Retinal pigment epithelial cell (primary cell): ENCODE measurements at regions not wholly inside any gene's neighbourhood (a gene's known extent, or its start where the extent isn't known, plus 50 kb on each side); places are given as distances from the start of the nearest gene placed in this dataset.

ENCODE experiments used
- DNase-seq: peaks from one replicate; pipeline ENCODE4 v3.0.0-alpha.2; 2010; ENCODE audit warnings: low read depth
- H3K4me3 ChIP-seq: 2 replicates; pipeline ENCODE4 v1.5.1; 2011; ENCODE audit warnings: mild to moderate bottlenecking, low read length, control low read depth, moderate library complexity
- TF ChIP-seq, protein P1 (sequence below): conservative IDR thresholded peaks from 2 replicates; pipeline ENCODE4 v1.5.1; 2011; ENCODE audit warnings: low read depth, low read length, control low read depth, inconsistent platforms

DNA sequence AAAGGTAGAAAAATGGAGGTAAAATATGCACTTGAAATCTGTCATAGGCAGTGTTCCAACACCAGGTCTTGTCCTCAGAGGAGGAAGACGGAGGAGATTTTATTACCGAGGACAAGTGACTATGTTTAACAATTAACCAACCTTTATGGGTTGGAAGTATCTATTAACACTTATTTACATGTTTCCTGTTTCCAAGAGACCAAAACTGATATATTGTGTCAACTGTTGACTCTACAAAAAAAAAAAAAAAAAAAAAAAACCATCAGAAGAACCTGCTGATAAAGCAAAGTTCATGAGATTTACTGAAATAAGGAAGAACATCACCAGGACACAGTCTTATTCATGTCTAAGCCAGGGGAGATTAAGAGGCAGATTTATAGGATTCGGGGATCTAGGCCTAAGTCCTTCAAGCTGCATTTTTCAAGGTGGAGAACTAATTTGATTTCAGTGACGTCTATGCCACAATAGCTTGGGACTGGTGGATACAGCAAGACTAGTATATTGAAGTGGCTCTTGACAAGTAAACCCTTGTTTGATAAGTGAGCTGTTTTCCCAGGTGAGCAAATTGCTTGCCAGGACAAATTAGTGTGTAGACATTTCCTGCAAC, 126.6 kb upstream of the NAA20 start:
- DNase-seq: no peak
- TF ChIP-seq, protein P1, sequence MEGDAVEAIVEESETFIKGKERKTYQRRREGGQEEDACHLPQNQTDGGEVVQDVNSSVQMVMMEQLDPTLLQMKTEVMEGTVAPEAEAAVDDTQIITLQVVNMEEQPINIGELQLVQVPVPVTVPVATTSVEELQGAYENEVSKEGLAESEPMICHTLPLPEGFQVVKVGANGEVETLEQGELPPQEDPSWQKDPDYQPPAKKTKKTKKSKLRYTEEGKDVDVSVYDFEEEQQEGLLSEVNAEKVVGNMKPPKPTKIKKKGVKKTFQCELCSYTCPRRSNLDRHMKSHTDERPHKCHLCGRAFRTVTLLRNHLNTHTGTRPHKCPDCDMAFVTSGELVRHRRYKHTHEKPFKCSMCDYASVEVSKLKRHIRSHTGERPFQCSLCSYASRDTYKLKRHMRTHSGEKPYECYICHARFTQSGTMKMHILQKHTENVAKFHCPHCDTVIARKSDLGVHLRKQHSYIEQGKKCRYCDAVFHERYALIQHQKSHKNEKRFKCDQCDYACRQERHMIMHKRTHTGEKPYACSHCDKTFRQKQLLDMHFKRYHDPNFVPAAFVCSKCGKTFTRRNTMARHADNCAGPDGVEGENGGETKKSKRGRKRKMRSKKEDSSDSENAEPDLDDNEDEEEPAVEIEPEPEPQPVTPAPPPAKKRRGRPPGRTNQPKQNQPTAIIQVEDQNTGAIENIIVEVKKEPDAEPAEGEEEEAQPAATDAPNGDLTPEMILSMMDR: no peak
- H3K4me3 ChIP-seq: no peak overlapping the region

DNA sequence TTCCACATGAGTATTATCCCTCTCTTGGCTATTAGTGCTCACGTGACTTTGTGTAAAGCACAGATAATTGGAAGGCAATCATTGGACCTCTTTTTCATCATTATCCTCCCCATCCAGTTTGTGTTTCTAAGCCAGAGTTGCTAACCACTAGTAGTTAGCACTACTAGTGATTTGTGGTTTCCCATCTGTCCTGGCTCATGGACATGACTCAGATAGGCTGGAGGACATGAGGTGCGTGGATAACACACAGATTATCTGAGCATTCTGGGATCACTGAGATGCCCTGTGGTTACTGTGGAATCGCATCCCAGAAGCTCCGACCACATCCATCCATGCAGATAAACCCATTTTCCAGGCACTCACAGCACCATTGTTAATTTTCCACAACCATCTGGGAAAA, 123.8 kb upstream of the NAA20 start:
- TF ChIP-seq, protein P1: no peak
- H3K4me3 ChIP-seq: no peak overlapping the region
- DNase-seq: no peak

DNA sequence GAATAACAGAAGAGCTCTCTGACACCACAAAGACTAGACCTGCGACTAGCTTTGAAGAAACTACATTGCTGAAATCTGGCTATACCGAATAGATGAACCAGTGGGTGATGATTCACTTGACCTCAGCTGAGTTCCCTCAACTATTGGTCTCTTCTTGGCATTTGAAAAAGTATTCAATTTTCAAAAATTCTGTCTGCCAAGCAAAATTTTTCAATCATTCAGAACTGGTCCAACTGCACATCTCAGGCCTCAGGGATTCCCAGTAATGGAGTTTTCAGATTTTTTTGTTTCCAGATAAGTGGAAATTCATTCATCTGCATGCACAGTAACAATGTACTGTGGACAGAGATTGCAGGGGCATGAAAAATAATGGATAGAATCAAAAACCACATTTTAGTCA, 121.4 kb upstream of the NAA20 start:
- TF ChIP-seq, protein P1: no peak
- H3K4me3 ChIP-seq: no peak overlapping the region

DNA sequence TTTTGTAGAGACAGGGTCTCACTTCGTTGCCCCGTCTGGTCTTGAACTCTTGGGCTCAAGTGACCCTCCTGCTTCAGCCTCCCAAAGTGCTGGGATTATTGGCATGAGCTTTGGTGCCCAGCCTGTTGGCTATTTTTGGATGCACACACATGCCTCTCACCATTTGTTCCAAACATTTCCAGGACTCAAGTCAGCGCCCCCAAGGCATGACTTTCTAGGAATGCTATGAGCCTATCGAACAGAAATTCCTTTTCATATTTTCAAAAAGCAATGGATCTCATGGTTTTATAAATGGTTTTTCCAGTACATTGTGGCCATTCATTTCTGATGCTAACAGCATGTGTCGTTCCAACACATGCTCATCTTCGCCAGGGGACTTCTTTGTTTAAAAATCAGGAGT, 119.3 kb upstream of the NAA20 start:
- no peak overlapping the region for H3K4me3 ChIP-seq
- DNase-seq: no peak
- TF ChIP-seq, protein P1: no peak

More for the DNA sequence above, 121.4 kb upstream of the NAA20 start:
- no peak for DNase-seq

DNA sequence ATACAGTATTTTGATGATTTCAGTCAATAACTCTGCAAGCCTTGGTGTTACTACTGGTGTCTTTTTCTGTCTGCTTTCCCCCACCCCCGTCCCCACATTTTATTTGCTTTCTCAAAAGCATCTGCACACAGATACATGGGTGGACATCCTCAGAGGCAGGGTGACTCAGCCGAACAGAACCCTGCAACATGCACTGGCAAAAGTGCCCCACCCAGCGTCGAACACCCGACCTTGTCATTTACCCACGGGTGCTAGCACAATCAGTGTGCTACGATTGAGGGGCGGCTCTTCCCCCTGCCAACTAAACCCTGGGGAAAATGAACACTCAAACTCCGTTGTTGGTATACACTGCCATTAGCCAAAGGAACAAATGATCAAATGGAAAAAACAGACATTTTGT, 115.9 kb upstream of the NAA20 start:
- DNase-seq: no peak
- H3K4me3 ChIP-seq: no peak overlapping the region
- TF ChIP-seq, protein P1: no peak

DNA sequence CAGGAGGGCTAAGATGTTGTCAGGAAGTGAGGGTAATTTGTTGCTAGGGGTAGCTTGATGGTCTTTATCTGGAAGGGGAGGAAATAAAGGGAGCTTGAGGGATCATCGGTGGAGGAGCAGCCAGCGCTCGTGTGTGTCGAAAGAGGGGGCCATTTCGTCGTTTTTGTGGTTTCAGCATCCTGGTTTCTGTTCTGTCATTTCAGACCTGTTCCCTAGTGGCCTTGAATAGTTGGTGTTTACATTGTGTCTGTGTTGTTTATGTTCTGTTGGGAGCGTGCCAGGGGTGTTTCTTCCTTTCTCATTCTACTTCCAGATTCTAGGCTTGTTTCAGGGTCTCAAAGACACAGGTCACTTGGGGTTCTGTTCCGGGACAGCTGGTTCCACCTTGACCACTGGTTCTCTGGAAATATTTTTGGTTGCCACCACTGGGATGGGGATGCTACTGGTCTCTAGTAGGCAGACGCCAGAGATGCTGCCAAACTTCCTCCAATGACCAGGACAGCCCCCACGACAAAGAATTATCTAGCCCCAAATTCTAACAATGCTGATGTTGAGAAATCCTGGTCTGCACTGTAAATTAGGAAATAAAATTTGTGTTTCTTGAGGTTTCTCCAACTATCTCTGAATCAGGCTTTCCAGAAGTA, 113.9 kb upstream of the NAA20 start:
- no peak overlapping the region for H3K4me3 ChIP-seq
- TF ChIP-seq, protein P1: no peak
- no peak for DNase-seq

DNA sequence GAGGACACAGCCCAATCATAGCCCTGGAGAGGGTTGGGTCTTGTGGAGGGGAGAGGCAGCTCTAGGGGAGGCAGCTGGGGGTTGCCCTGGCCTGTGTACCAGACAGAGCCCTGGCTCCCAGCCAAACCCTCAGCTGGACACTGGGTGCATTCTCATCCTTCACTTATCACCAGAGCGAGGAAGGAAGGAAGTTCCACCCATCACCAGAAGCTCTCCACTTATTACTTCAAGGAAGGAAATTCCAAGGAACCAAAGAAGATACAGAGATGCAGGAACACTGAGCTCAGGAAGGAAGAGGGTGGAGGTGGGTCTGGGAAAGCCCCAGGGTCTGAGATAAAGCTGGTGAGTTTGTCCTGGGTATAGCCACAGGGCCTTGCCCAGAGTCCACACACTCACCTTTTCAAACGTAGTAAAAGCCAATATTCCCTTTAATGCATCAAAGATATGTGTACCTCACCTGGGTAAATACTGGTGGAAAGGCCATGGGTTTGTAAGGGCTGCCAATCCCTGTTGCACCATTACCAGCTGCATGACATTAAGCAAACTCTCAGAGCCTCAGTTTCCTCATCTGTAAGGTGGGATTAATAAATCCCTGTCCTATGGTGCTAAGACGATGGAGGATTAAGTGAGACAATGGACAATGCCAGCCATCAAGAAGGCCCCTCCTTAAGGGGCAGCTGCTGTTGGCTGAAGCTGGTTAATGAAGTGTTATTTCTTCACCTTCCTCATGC, 109.7 kb upstream of the NAA20 start:
- DNase-seq: no peak
- TF ChIP-seq, protein P1: no peak
- H3K4me3 ChIP-seq: no peak overlapping the region
